HL-60 (cell line): ENCODE measurements at regions not wholly inside any gene's neighbourhood (a gene's known extent, or its start where the extent isn't known, plus 50 kb on each side); places are given as distances from the start of the nearest gene placed in this dataset.

ENCODE experiments used
- CTCF ChIP-seq: IDR thresholded peaks from one replicate; pipeline ENCODE4 v1.5.1; 2011; ENCODE audit warnings: low read length, control low read depth, inconsistent platforms; ENCODE audit not compliant: insufficient read depth
- POLR2AphosphoS5 ChIP-seq: IDR thresholded peaks from 2 replicates; pipeline ENCODE4 v1.6.1; 2012; ENCODE audit warnings: low read depth
- REST ChIP-seq: IDR thresholded peaks from 2 replicates; pipeline ENCODE4 v1.6.1; 2012; ENCODE audit warnings: low read depth; ENCODE audit not compliant: insufficient replicate concordance

- no peak for TF ChIP-seq CTCF
- no peak for TF ChIP-seq REST
- TF ChIP-seq POLR2AphosphoS5 = no peak
These were observed 301.7 kb downstream of the TTLL7 start for GRCh38 chr1:83697220-83697619.
